ENCODE measurements at regions not wholly inside any gene's neighbourhood (a gene's known extent, or its start where the extent isn't known, plus 50 kb on each side); places are given as distances from the start of the nearest gene placed in this dataset.
"Not testable (repeated sequence)": the region's sequence is repeated elsewhere in the genome, so short reads cannot be mapped to it uniquely, and the experiment has no call there.

- no peaks in the 10 kb centered on the region for H3K4me1 ChIP-seq
- DNase-seq, result no peak
- intact Hi-C loops (cut with DNase I), result no loop called here
- no peak overlapping the region for H3K4me3 ChIP-seq
- H3K27ac ChIP-seq, result no peak overlapping the region
- no peak for TF ChIP-seq CTCF (IDR thresholded peaks at IDR 0.05)
- no peaks in the 10 kb centered on the region for H3K9me3 ChIP-seq
- no peaks in the 10 kb centered on the region for H3K36me3 ChIP-seq
- no peaks in the 10 kb centered on the region for H3K27me3 ChIP-seq
- H3K9ac ChIP-seq (ENCODE audit: low read depth in 2 of 2, low read length in 2 of 2), result no peak overlapping the region
Measured at GRCh38 chr3:80618295-80619256, 850.8 kb upstream of the ROBO1 start.

DNA sequence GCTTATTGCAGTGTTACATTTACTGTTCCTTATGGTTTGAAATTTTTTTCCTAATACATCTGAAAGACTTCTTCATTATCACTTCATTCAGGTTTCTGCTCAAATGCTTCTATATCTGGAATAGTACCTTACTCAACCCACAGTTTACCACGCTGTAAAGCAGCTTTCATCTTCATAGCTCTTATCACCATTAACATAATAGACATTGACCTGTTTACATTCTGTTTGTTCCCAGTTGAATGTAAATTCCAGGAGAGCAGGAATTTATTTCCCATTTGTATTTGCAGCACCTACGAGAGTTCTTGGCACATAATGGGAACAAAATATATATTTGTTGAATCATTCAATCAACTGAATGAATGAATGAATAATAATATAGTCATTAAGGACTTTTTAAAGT is 844.6 kb upstream of the ROBO1 start:
- no peaks in the 10 kb centered on the region for H3K36me3 ChIP-seq
- H3K27me3 ChIP-seq, result no peaks in the 10 kb centered on the region
- no peak for DNase-seq
- H3K27ac ChIP-seq, result no peak overlapping the region
- intact Hi-C loops (cut with DNase I), result no loop called here
- no peaks in the 10 kb centered on the region for H3K4me1 ChIP-seq
- no peak overlapping the region for H3K9ac ChIP-seq (ENCODE audit: low read depth in 2 of 2, low read length in 2 of 2)
- TF ChIP-seq CTCF (IDR thresholded peaks at IDR 0.05), result no peak
- no peaks in the 10 kb centered on the region for H3K9me3 ChIP-seq
- H3K4me3 ChIP-seq, result no peak overlapping the region

GRCh38 chr3:80608072-80608471 is 840.3 kb upstream of the ROBO1 start:
- H3K27ac ChIP-seq; H3K9ac ChIP-seq (ENCODE audit: low read depth in 2 of 2, low read length in 2 of 2); H3K4me1 ChIP-seq; H3K9me3 ChIP-seq; H3K36me3 ChIP-seq; DNase-seq; intact Hi-C loops (cut with DNase I); H3K4me3 ChIP-seq; H3K27me3 ChIP-seq: not testable (repeated sequence)

- no peak overlapping the region for H3K27ac ChIP-seq
- no peaks in the 10 kb centered on the region for H3K36me3 ChIP-seq
- no peaks in the 10 kb centered on the region for H3K27me3 ChIP-seq
- TF ChIP-seq CTCF (IDR thresholded peaks at IDR 0.05), result no peak
- no peaks in the 10 kb centered on the region for H3K9me3 ChIP-seq
- no peak for DNase-seq
- no peaks in the 10 kb centered on the region for H3K4me1 ChIP-seq
- H3K9ac ChIP-seq (ENCODE audit: low read depth in 2 of 2, low read length in 2 of 2), result no peak overlapping the region
- intact Hi-C loops (cut with DNase I), result no loop called here
- H3K4me3 ChIP-seq, result no peak overlapping the region
Measured at GRCh38 chr3:80606073-80606472, 838.3 kb upstream of the ROBO1 start.

DNA sequence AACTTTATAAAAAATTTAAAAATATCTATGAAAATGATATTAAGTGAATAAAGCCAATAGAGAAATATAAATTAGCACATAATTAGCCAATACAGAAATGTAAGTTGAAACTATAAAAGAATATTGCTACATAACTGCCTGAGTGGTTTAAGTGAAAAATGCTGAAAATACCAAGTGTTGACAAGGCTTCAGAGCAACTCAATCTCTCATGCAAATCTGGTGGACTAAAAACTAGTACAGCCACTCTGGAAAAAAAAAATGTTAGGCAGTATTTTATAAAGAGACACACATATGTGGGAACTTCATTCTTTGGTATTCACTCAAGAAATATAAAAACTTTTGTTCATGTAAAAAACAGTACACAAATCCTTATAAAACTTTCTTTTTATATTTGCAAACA is 833.7 kb upstream of the ROBO1 start:
- TF ChIP-seq CTCF (IDR thresholded peaks at IDR 0.05), result no peak

GRCh38 chr3:80592792-80593191 is 825.0 kb upstream of the ROBO1 start:
- H3K27ac ChIP-seq, result no peak overlapping the region
- H3K36me3 ChIP-seq, result no peaks in the 10 kb centered on the region
- H3K9me3 ChIP-seq, result no peaks in the 10 kb centered on the region
- DNase-seq, result no peak
- H3K9ac ChIP-seq (ENCODE audit: low read depth in 2 of 2, low read length in 2 of 2), result no peak overlapping the region
- no peak for TF ChIP-seq CTCF (IDR thresholded peaks at IDR 0.05)
- intact Hi-C loops (cut with DNase I), result no loop called here
- H3K4me1 ChIP-seq, result no peaks in the 10 kb centered on the region
- no peak overlapping the region for H3K4me3 ChIP-seq
- H3K27me3 ChIP-seq, result no peaks in the 10 kb centered on the region

More for the DNA sequence above, 833.7 kb upstream of the ROBO1 start:
- Histone ChIP-seq H3K27ac (no peak overlapping the region), H3K36me3 (no peaks in the 10 kb centered on the region), H3K4me3 (no peak overlapping the region), H3K9me3 (no peaks in the 10 kb centered on the region), H3K4me1 (no peaks in the 10 kb centered on the region), H3K27me3 (no peaks in the 10 kb centered on the region), H3K9ac (ENCODE audit: low read depth in 2 of 2, low read length in 2 of 2) (no peak overlapping the region)
- intact Hi-C loops (cut with DNase I), result no loop called here
- no peak for DNase-seq

Measured in colonic mucosa (tissue), 4 donors.